ENCODE measurements at regions not wholly inside any gene's neighbourhood (a gene's known extent, or its start where the extent isn't known, plus 50 kb on each side); places are given as distances from the start of the nearest gene placed in this dataset.
"Not testable (repeated sequence)": the region's sequence is repeated elsewhere in the genome, so short reads cannot be mapped to it uniquely, and the experiment has no call there.

DNA sequence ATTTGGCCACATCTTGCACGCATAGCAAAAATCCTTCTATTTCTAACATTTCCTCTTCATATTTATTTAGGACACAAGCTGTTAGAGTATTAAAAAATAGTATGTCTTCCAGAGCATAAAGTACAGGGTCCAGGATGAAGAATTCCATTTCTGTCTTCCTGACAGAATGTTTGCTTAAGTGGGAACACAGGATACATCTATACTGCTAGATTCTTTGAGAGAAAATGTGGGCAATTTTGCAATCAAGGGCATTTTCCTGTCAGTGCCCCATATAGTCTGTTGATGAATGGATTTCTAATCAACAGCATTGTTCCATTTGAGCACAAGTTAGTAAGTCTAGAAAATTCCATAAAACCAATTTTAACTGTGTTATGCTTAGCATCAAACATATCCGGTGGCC, 409.9 kb downstream of the CPS1 start:
- intact Hi-C loops (cut with DNase I; ENCODE audit: low total_unique reads): no loop called here
- H3K9me3 ChIP-seq: no peaks in the 10 kb centered on the region
- no peaks in the 10 kb centered on the region for H3K36me3 ChIP-seq
- no peaks in the 10 kb centered on the region for H3K4me1 ChIP-seq
- TF ChIP-seq POLR2A (IDR thresholded peaks at IDR 0.05) (no peak), EP300 (IDR thresholded peaks at IDR 0.05) (no peak)
- 85 to 95% (median 92%) methylated on average over 2 of the region's 2 CpGs for WGBS, 5 donors
- H3K27ac ChIP-seq: no peak overlapping the region
- no peak for DNase-seq
- no peak overlapping the region for H3K4me3 ChIP-seq
- H3K27me3 ChIP-seq: no peaks in the 10 kb centered on the region

DNA sequence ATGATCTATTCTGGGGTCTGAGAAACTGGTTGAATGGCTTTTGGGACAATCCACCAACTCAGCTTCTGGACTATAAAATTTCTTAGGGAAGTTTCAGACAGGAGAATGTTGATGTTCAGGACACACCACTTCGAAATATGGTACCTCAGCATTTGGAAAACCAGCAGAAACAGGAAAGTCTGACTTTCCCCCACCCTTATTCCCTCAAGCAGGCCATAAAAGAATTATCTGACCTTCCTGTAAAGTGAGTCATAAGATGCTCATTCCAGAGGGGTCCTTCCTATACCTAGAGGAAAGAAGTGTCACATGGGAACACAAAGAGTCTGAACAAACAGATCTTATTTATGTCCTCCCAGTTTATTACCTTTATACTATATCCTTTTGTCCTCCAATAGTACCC, 415.0 kb downstream of the CPS1 start:
- Histone ChIP-seq H3K27ac (no peak overlapping the region), H3K4me3 (no peak overlapping the region), H3K27me3 (no peaks in the 10 kb centered on the region), H3K9me3 (no peaks in the 10 kb centered on the region), H3K4me1 (no peaks in the 10 kb centered on the region), H3K36me3 (no peaks in the 10 kb centered on the region)
- intact Hi-C loops (cut with DNase I; ENCODE audit: low total_unique reads): no loop called here
- TF ChIP-seq, protein P1, sequence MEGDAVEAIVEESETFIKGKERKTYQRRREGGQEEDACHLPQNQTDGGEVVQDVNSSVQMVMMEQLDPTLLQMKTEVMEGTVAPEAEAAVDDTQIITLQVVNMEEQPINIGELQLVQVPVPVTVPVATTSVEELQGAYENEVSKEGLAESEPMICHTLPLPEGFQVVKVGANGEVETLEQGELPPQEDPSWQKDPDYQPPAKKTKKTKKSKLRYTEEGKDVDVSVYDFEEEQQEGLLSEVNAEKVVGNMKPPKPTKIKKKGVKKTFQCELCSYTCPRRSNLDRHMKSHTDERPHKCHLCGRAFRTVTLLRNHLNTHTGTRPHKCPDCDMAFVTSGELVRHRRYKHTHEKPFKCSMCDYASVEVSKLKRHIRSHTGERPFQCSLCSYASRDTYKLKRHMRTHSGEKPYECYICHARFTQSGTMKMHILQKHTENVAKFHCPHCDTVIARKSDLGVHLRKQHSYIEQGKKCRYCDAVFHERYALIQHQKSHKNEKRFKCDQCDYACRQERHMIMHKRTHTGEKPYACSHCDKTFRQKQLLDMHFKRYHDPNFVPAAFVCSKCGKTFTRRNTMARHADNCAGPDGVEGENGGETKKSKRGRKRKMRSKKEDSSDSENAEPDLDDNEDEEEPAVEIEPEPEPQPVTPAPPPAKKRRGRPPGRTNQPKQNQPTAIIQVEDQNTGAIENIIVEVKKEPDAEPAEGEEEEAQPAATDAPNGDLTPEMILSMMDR (IDR thresholded peaks at IDR 0.05): no peak
- TF ChIP-seq POLR2A (IDR thresholded peaks at IDR 0.05) (no peak), POLR2AphosphoS5 (IDR thresholded peaks at IDR 0.05) (no peak), EP300 (IDR thresholded peaks at IDR 0.05) (no peak)
- 71 to 90% (median 78%) methylated on average over 1 of the region's 1 CpG for WGBS, 5 donors
- DNase-seq: no peak

DNA sequence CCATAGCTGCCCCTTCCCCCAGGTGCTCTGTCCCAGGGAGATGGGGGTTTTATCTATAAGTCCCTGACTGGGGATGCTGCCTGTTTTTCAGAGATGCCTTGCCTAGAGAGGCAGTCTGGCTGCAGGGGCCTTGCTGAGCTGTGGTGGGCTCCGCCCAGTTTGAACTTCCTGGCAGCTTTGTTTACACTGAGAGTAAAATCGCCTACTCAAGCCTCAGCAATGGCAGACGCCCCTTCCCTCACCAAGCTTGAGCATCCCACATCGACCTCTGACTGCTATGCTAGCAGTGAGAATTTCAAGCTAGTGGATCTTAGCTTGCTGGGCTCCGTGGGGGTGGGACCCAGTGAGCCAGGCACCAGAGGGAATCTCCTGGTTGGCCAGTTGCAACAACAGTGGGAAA, 430.4 kb downstream of the CPS1 start:
- DNase-seq; H3K4me1 ChIP-seq; intact Hi-C loops (cut with DNase I; ENCODE audit: low total_unique reads); H3K36me3 ChIP-seq; H3K27me3 ChIP-seq; H3K27ac ChIP-seq; H3K4me3 ChIP-seq: not testable (repeated sequence)
- 64 to 79% (median 68%) methylated on average over 5 of the region's 5 CpGs for WGBS, 5 donors
- peaks cover 0 to 13% (median 4%) of the 10 kb centered on the region in 4 donors for H3K9me3 ChIP-seq

DNA sequence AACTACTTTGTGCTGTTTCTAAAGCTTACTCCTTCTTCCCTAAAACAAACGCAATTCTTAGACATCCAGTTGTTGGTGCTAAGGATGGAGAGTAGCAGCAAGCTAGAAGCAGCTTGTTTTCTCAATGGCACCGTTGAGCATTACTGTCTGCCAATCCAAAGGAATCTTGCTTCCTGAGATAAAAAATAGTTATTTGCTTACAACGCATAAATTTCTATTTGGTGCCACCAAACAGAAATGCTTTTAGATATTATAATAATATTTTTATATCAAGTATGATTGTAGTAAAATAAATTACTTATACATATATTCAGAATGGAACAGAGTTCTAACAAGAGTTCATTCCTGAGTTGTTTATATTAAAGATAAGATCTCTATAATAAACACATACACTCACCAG, 434.7 kb downstream of the CPS1 start:
- Histone ChIP-seq H3K9me3 (peaks cover 0 to 12% (median 4%) of the 10 kb centered on the region in 4 donors), H3K4me1 (no peaks in the 10 kb centered on the region), H3K27ac (no peak overlapping the region), H3K36me3 (no peaks in the 10 kb centered on the region), H3K4me3 (no peak overlapping the region), H3K27me3 (no peaks in the 10 kb centered on the region)
- DNase-seq: no peak
- WGBS, 5 donors: 38 to 55% (median 52%) methylated on average over 3 of the region's 3 CpGs
- TF ChIP-seq, protein P1 (IDR thresholded peaks at IDR 0.05): no peak
- TF ChIP-seq EP300 (IDR thresholded peaks at IDR 0.05): no peak
- no peak for TF ChIP-seq POLR2AphosphoS5 (IDR thresholded peaks at IDR 0.05)
- no peak for TF ChIP-seq POLR2A (IDR thresholded peaks at IDR 0.05)
- intact Hi-C loops (cut with DNase I; ENCODE audit: low total_unique reads): no loop called here

DNA sequence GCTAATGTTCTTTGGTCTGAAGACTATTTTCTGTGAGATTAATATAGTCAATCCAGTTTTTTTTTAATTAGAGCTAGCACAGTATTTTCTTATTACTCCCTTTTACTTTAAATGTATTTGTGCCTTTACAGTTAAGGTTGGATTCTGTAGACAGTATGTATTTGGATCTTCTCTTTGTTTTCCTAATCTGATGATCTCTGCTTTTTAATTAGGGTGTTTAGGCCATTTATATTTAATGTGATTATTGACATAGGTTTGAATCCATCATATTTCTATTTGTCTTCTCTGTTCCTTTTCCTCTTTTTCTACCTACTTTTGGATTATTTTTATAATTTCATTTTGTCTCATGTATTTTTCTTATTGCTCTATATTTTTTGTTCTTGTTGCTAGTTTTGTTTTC, 437.7 kb downstream of the CPS1 start:
- Histone ChIP-seq H3K4me1 (no peaks in the 10 kb centered on the region), H3K36me3 (no peaks in the 10 kb centered on the region), H3K27me3 (no peaks in the 10 kb centered on the region), H3K9me3 (no peaks in the 10 kb centered on the region), H3K27ac (no peak overlapping the region), H3K4me3 (no peak overlapping the region)
- TF ChIP-seq, protein P1 (IDR thresholded peaks at IDR 0.05): no peak
- TF ChIP-seq POLR2A (IDR thresholded peaks at IDR 0.05) (no peak), POLR2AphosphoS5 (IDR thresholded peaks at IDR 0.05) (no peak), EP300 (IDR thresholded peaks at IDR 0.05) (no peak)
- no peak for DNase-seq
- intact Hi-C loops (cut with DNase I; ENCODE audit: low total_unique reads): no loop called here

DNA sequence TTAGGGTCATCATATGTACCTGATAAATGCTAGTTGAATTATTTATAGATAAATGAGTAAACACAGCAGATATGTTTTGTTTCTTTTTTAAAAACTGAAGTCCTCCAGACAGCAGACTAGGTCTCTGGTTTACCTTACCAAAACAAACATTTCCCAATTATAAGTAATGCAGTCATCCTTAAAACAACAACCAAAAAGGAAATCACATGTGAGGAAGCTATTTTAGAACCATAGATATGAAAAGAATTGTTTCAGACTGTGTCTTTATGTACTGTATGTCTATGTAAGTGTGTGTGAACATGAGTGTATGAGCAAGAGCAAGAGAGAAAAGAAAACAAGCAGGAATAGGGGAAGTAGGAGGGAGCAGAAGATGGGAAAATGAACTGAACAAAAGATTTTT, 441.0 kb downstream of the CPS1 start:
- TF ChIP-seq EP300 (IDR thresholded peaks at IDR 0.05) (no peak), POLR2A (IDR thresholded peaks at IDR 0.05) (no peak), POLR2AphosphoS5 (IDR thresholded peaks at IDR 0.05) (no peak)
- TF ChIP-seq, protein P1 (IDR thresholded peaks at IDR 0.05): no peak

More for the DNA sequence above, 441.0 kb downstream of the CPS1 start:
- intact Hi-C loops (cut with DNase I; ENCODE audit: low total_unique reads): no loop called here
- no peak overlapping the region for H3K4me3 ChIP-seq
- DNase-seq: no peak
- no peaks in the 10 kb centered on the region for H3K4me1 ChIP-seq
- no peaks in the 10 kb centered on the region for H3K27me3 ChIP-seq
- H3K36me3 ChIP-seq: no peaks in the 10 kb centered on the region
- H3K9me3 ChIP-seq: no peaks in the 10 kb centered on the region
- no peak overlapping the region for H3K27ac ChIP-seq

Measured in stomach (tissue), 8 donors.